ENCODE measurements at regions not wholly inside any gene's neighbourhood (a gene's known extent, or its start where the extent isn't known, plus 50 kb on each side); places are given as distances from the start of the nearest gene placed in this dataset.

GRCh38 chr6:74167976-74168375, 472.0 kb downstream of the CD109 start:
- ChIA-PET POLR2A (no interaction called here), CTCF (ENCODE audit: low intra/inter-chr PET ratio, low total read pairs) (no interaction called here)
- no peak overlapping the region for H2AFZ ChIP-seq (ENCODE audit: low read length)
- no TSS peak for BruUV-seq (replicated peaks)
- H3K9ac ChIP-seq (ENCODE audit: insufficient read depth, low read depth, low read length): no peak overlapping the region
- no peak overlapping the region for H3K4me2 ChIP-seq (ENCODE audit: low read depth, low read length)
- WGBS (ENCODE audit: low lambda C conversion rate): 0% methylated on average over 1 of the region's 1 CpG
- no peaks in the 10 kb centered on the region for H3K9me3 ChIP-seq (ENCODE audit: low read length)
- DNase-seq (ENCODE audit: low spot score): no peak
- H3K79me2 ChIP-seq (ENCODE audit: insufficient read depth, low read length): no peaks in the 10 kb centered on the region
- in situ Hi-C loops (cut with HindIII; ENCODE audit: extremely low pct_ligation_motif_present, low pct_unique_long_range_greater_than_20kb): no loop called here
- H3K36me3 ChIP-seq (replicated peaks in 1 of 2; ENCODE audit: control insufficient read depth in 1 of 2, insufficient read depth in 2 of 2, low read length in 2 of 2): no peaks in the 10 kb centered on the region
- no peaks in the 10 kb centered on the region for H3K27me3 ChIP-seq (ENCODE audit: control insufficient read depth in 1 of 2, insufficient read depth in 2 of 2, low read length in 2 of 2)
- no peaks in the 10 kb centered on the region for H4K20me1 ChIP-seq (ENCODE audit: insufficient read depth, low read length)
- no peak for ATAC-seq
- FAIRE-seq: no peak
- H3K27ac ChIP-seq (ENCODE audit: extremely low read length, insufficient read depth, low read length): no peak overlapping the region
- H3K4me1 ChIP-seq (ENCODE audit: insufficient read depth, low read length): no peaks in the 10 kb centered on the region
- H3K4me3 ChIP-seq (replicated peaks in 1 of 3; ENCODE audit: insufficient read depth in 1 of 3, low read depth in 2 of 3, low read length in 3 of 3): no peak overlapping the region
- TF ChIP-seq TARDBP (CRISPR knock-in tag; IDR thresholded peaks at IDR 0.05): no peak
- no peak for TF ChIP-seq NFE2L2 (IDR thresholded peaks at IDR 0.05; ENCODE audit: low read length)
- TF ChIP-seq NR3C1 (CRISPR knock-in tag; IDR thresholded peaks at IDR 0.05): no peak
- TF ChIP-seq ZSCAN31 (CRISPR knock-in tag; IDR thresholded peaks at IDR 0.05; ENCODE audit: low read depth): no peak
- TF ChIP-seq CAMTA2 (CRISPR knock-in tag; IDR thresholded peaks at IDR 0.05; ENCODE audit: borderline replicate concordance): no peak
- no peak for TF ChIP-seq ZNF713 (CRISPR knock-in tag; IDR thresholded peaks at IDR 0.05)
- TF ChIP-seq RFXANK (CRISPR knock-in tag; IDR thresholded peaks at IDR 0.05): no peak
- intact Hi-C loops (cut with micrococcal nuclease; ENCODE audit: unreplicated experiment): no loop called here

- in situ Hi-C loops (cut with HindIII; ENCODE audit: extremely low pct_ligation_motif_present, low pct_unique_long_range_greater_than_20kb): no loop called here
- no peak overlapping the region for H2AFZ ChIP-seq (ENCODE audit: low read length)
- no peak overlapping the region for H3K9ac ChIP-seq (ENCODE audit: insufficient read depth, low read depth, low read length)
- intact Hi-C loops (cut with micrococcal nuclease; ENCODE audit: unreplicated experiment): no loop called here
- H3K79me2 ChIP-seq (ENCODE audit: insufficient read depth, low read length): no peaks in the 10 kb centered on the region
- no peak for ATAC-seq
- H3K4me2 ChIP-seq (ENCODE audit: low read depth, low read length): no peak overlapping the region
- FAIRE-seq: no peak
- no peak for DNase-seq (ENCODE audit: low spot score)
- no peaks in the 10 kb centered on the region for H3K4me1 ChIP-seq (ENCODE audit: insufficient read depth, low read length)
- no peaks in the 10 kb centered on the region for H3K36me3 ChIP-seq (replicated peaks in 1 of 2; ENCODE audit: control insufficient read depth in 1 of 2, insufficient read depth in 2 of 2, low read length in 2 of 2)
- H3K27ac ChIP-seq (ENCODE audit: extremely low read length, insufficient read depth, low read length): no peak overlapping the region
- no peaks in the 10 kb centered on the region for H4K20me1 ChIP-seq (ENCODE audit: insufficient read depth, low read length)
- no TSS peak for BruUV-seq (replicated peaks)
- CTCF ChIA-PET (ENCODE audit: low intra/inter-chr PET ratio, low total read pairs): no interaction called here
- POLR2A ChIA-PET: no interaction called here
- no peaks in the 10 kb centered on the region for H3K27me3 ChIP-seq (ENCODE audit: control insufficient read depth in 1 of 2, insufficient read depth in 2 of 2, low read length in 2 of 2)
- no peaks in the 10 kb centered on the region for H3K9me3 ChIP-seq (ENCODE audit: low read length)
- TF ChIP-seq JUND (CRISPR knock-in tag; IDR thresholded peaks at IDR 0.05): no peak
- WGBS (ENCODE audit: low lambda C conversion rate): 0% methylated on average over 1 of the region's 1 CpG
- H3K4me3 ChIP-seq (replicated peaks in 1 of 3; ENCODE audit: insufficient read depth in 1 of 3, low read depth in 2 of 3, low read length in 3 of 3): no peak overlapping the region
These were observed 471.5 kb downstream of the CD109 start for GRCh38 chr6:74167511-74167910.

All from HepG2 (cell line).